ENCODE measurements at regions not wholly inside any gene's neighbourhood (a gene's known extent, or its start where the extent isn't known, plus 50 kb on each side); places are given as distances from the start of the nearest gene placed in this dataset.
"Not testable (repeated sequence)": the region's sequence is repeated elsewhere in the genome, so short reads cannot be mapped to it uniquely, and the experiment has no call there.

DNA sequence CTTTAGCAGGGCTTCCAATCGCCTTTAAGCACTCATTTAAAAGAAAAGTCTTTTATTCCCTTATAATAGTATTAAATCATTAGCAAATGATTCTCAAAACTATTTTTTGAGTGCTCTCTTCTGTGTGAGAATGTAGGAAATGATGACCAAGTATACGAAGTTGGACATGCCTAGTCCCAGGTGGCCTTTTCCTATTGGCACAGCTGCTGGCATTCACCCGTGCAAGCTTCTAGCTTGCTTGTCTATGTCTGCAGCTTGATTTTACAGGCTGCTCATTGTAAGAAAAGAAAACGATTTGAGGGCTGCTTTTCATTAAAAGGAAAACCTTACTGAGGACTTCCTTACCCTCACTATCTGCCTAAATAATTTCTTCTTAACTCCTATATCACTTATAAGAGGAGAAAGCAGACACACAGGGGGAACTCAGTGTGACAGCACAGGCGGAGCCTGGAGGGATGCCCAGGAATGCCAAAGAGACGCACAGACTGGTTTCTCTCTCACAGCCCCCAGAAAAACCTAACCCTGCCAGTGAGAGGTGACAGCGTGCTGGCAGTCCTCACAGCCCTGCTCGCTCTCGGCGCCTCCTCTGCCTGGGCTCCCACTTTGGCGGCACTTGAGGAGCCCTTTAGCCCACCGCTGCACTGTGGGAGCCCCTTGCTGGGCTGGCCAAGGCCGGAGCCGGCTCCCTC, 102.7 kb upstream of the ETV6 start:
- TF ChIP-seq, protein P1, sequence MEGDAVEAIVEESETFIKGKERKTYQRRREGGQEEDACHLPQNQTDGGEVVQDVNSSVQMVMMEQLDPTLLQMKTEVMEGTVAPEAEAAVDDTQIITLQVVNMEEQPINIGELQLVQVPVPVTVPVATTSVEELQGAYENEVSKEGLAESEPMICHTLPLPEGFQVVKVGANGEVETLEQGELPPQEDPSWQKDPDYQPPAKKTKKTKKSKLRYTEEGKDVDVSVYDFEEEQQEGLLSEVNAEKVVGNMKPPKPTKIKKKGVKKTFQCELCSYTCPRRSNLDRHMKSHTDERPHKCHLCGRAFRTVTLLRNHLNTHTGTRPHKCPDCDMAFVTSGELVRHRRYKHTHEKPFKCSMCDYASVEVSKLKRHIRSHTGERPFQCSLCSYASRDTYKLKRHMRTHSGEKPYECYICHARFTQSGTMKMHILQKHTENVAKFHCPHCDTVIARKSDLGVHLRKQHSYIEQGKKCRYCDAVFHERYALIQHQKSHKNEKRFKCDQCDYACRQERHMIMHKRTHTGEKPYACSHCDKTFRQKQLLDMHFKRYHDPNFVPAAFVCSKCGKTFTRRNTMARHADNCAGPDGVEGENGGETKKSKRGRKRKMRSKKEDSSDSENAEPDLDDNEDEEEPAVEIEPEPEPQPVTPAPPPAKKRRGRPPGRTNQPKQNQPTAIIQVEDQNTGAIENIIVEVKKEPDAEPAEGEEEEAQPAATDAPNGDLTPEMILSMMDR (IDR thresholded peaks at IDR 0.05; ENCODE audit: poor library complexity, severe bottlenecking), result not testable (repeated sequence)
- not testable (repeated sequence) for TF ChIP-seq POLR2AphosphoS5 (IDR thresholded peaks at IDR 0.05); EZH2 (IDR thresholded peaks at IDR 0.05; ENCODE audit: borderline replicate concordance, insufficient read depth, low read length, poor library complexity, severe bottlenecking); SMC3 (conservative IDR thresholded peaks at IDR 0.05; ENCODE audit: poor library complexity); RAD21 (conservative IDR thresholded peaks at IDR 0.05); MXI1 (conservative IDR thresholded peaks at IDR 0.05; ENCODE audit: poor library complexity, severe bottlenecking); EP300 (conservative IDR thresholded peaks at IDR 0.05; ENCODE audit: poor library complexity, severe bottlenecking)
- TF ChIP-seq, protein P2, sequence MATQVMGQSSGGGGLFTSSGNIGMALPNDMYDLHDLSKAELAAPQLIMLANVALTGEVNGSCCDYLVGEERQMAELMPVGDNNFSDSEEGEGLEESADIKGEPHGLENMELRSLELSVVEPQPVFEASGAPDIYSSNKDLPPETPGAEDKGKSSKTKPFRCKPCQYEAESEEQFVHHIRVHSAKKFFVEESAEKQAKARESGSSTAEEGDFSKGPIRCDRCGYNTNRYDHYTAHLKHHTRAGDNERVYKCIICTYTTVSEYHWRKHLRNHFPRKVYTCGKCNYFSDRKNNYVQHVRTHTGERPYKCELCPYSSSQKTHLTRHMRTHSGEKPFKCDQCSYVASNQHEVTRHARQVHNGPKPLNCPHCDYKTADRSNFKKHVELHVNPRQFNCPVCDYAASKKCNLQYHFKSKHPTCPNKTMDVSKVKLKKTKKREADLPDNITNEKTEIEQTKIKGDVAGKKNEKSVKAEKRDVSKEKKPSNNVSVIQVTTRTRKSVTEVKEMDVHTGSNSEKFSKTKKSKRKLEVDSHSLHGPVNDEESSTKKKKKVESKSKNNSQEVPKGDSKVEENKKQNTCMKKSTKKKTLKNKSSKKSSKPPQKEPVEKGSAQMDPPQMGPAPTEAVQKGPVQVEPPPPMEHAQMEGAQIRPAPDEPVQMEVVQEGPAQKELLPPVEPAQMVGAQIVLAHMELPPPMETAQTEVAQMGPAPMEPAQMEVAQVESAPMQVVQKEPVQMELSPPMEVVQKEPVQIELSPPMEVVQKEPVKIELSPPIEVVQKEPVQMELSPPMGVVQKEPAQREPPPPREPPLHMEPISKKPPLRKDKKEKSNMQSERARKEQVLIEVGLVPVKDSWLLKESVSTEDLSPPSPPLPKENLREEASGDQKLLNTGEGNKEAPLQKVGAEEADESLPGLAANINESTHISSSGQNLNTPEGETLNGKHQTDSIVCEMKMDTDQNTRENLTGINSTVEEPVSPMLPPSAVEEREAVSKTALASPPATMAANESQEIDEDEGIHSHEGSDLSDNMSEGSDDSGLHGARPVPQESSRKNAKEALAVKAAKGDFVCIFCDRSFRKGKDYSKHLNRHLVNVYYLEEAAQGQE (IDR thresholded peaks at IDR 0.05; ENCODE audit: borderline replicate concordance), result not testable (repeated sequence)
